PC-9 (cell line): ENCODE measurements at regions not wholly inside any gene's neighbourhood (a gene's known extent, or its start where the extent isn't known, plus 50 kb on each side); places are given as distances from the start of the nearest gene placed in this dataset.

Experiments
- BruUV-seq: library from RNA; stranded (reverse); fragments of 400-500 nt; replicated peaks from 2 replicates; lab custom pipeline; 2021; lab: Mats Ljungman, UMichigan
- CTCF ChIA-PET: fragments of 300-600 bp; sonication (Branson Sonifier 250); formaldehyde crosslinking; loops from one replicate; lab custom pipeline; 2022; ENCODE audit warnings: antibody characterized with exemption; lab: Charles Lee
- POLR2A ChIA-PET: fragments of 300-600 bp; sonication (Branson Sonifier 250); formaldehyde crosslinking; loops from one replicate; lab custom pipeline; 2022; ENCODE audit warnings: antibody characterized with exemption; ENCODE audit not compliant: unreplicated experiment; lab: Charles Lee
- DNase-seq, 2 experiments: peaks; one replicate each; pipeline versions ENCODE4 v3.0.0 to v3.0.0-alpha.2; 2015 to 2022; ENCODE audit warnings: mixed read lengths in 1 of 2
- H2AFZ ChIP-seq: fragments of 200-600 bp; sonication (generic); 2 replicates; pipeline ENCODE4 v1.8.1; 2017; ENCODE audit warnings: antibody characterized with exemption
- H3F3A ChIP-seq: fragments of 200-600 bp; sonication (generic); 2 replicates; pipeline ENCODE4 v1.8.1; 2017; ENCODE audit warnings: antibody characterized with exemption, mild to moderate bottlenecking, low read depth; ENCODE audit not compliant: insufficient read depth
- H3K27ac ChIP-seq: fragments of 200-600 bp; sonication (generic); 2 replicates; pipeline ENCODE4 v1.6.1; 2016; ENCODE audit warnings: mixed run types
- H3K27me3 ChIP-seq: fragments of 200-600 bp; sonication (generic); 2 replicates; pipeline ENCODE4 v1.6.1; 2016; ENCODE audit warnings: low read depth, mixed run types; ENCODE audit not compliant: insufficient read depth
- H3K36me3 ChIP-seq: fragments of 200-600 bp; sonication (generic); 2 replicates; pipeline ENCODE4 v1.6.1; 2016; ENCODE audit warnings: low read depth, mixed run types
- H3K4me1 ChIP-seq: fragments of 200-600 bp; sonication (generic); replicated peaks from 2 replicates; pipeline ENCODE4 v1.6.1; 2016; ENCODE audit warnings: mixed run types; ENCODE audit not compliant: insufficient read depth
- H3K4me2 ChIP-seq: fragments of 200-600 bp; sonication (generic); 2 replicates; pipeline ENCODE4 v1.6.1; 2017; ENCODE audit warnings: mixed run types
- H3K4me3 ChIP-seq: fragments of 200-600 bp; sonication (generic); 2 replicates; pipeline ENCODE4 v1.6.1; 2016; ENCODE audit warnings: mixed run types
- H3K79me2 ChIP-seq: fragments of 200-600 bp; sonication (generic); 2 replicates; pipeline ENCODE4 v1.6.1; 2017; ENCODE audit warnings: low read depth, mixed run types
- H3K9me2 ChIP-seq: fragments of 200-600 bp; sonication (generic); 2 replicates; pipeline ENCODE4 v1.8.1; 2017; ENCODE audit warnings: mild to moderate bottlenecking; ENCODE audit not compliant: insufficient read depth
- H3K9me3 ChIP-seq: fragments of 200-600 bp; sonication (generic); 2 replicates; pipeline ENCODE4 v1.8.1; 2016; ENCODE audit warnings: low read depth; ENCODE audit not compliant: insufficient read depth
- H4K20me1 ChIP-seq: fragments of 200-600 bp; sonication (generic); 2 replicates; pipeline ENCODE4 v1.8.1; 2017; ENCODE audit not compliant: insufficient read depth
- CTCF ChIP-seq: fragments of 200-600 bp; sonication (generic); conservative IDR thresholded peaks from 2 replicates; pipeline ENCODE4 v1.6.1; 2017; ENCODE audit warnings: mixed run types, antibody characterized with exemption, mild to moderate bottlenecking, moderate library complexity
- EZH2 ChIP-seq: fragments of 200-600 bp; sonication (generic); IDR thresholded peaks from 2 replicates; pipeline ENCODE4 v1.8.0; 2017; ENCODE audit warnings: antibody characterized with exemption, low read depth
- intact Hi-C: fragments of 100-400 bp; cut with micrococcal nuclease; formaldehyde crosslinking; loops from one replicate; pipeline ENCODE4 v1.10.0; 2022; ENCODE audit not compliant: unreplicated experiment

GRCh38 chr4:184315675-184316359 lies 98.1 kb upstream of the ENPP6 start:
- Histone ChIP-seq H2AFZ (no peak overlapping the region), H3K9me3 (no peaks in the 10 kb centered on the region)
- POLR2A ChIA-PET: no interaction called here

GRCh38 chr4:184313702-184314659 lies 96.3 kb upstream of the ENPP6 start:
- Histone ChIP-seq H2AFZ (no peak overlapping the region), H3K27me3 (no peaks in the 10 kb centered on the region), H3K4me3 (no peak overlapping the region), H3K36me3 (no peaks in the 10 kb centered on the region), H4K20me1 (no peaks in the 10 kb centered on the region), H3K4me1 (no peaks in the 10 kb centered on the region), H3K4me2 (no peak overlapping the region), H3F3A (no peaks in the 10 kb centered on the region), H3K9me2 (no peaks in the 10 kb centered on the region), H3K79me2 (no peaks in the 10 kb centered on the region), H3K9me3 (no peaks in the 10 kb centered on the region), H3K27ac (no peak overlapping the region)
- intact Hi-C loops: no loop called here
- POLR2A ChIA-PET: interaction anchor here (0.6 kb wide), 1 partner anchor 223 kb away, joined by 3 read pairs; no protein-coding TSS in a partner anchor
- BruUV-seq: no TSS peak
- DNase-seq: no peak
- CTCF ChIA-PET: no interaction called here
- TF ChIP-seq EZH2: no peak
- TF ChIP-seq CTCF: no peak

More at GRCh38 chr4:184315675-184316359, 98.1 kb upstream of the ENPP6 start:
- no peaks in the 10 kb centered on the region for H3F3A ChIP-seq
- intact Hi-C loops: no loop called here
- DNase-seq: no peak
- no peaks in the 10 kb centered on the region for H3K79me2 ChIP-seq
- H3K27me3 ChIP-seq: no peaks in the 10 kb centered on the region
- H3K4me2 ChIP-seq: no peak overlapping the region
- CTCF ChIA-PET: no interaction called here
- no peak overlapping the region for H3K4me3 ChIP-seq
- TF ChIP-seq EZH2: no peak
- TF ChIP-seq CTCF: no peak
- H3K4me1 ChIP-seq: no peaks in the 10 kb centered on the region
- no peaks in the 10 kb centered on the region for H3K9me2 ChIP-seq
- no peaks in the 10 kb centered on the region for H4K20me1 ChIP-seq
- no TSS peak for BruUV-seq
- H3K36me3 ChIP-seq: no peaks in the 10 kb centered on the region
- H3K27ac ChIP-seq: no peak overlapping the region

DNA sequence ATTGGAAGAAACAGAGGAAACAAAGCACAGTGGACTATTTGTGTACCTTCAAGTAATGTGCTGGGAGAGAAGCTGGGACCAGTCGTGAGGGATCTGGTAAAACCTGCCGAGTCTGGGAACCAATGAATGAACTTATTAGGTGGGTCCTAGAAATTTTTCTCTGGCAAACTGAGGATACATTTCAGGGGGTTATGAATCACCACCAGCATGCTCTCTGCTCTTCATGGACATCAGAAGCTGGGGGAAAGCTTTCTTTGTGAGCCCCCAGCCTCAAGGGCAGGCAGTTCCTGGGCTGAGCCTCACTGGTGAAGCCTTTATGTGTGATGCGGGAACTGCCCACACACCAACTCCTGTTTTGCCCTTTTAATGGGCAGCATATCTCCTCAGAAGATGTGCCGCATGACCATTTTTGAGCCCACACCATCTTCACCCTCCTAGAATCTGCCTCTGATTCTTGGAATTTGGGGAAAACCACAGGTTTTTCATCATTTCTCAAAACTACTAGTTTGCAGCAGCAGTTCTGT lies 95.4 kb upstream of the ENPP6 start:
- ChIA-PET POLR2A (no interaction called here), CTCF (no interaction called here)

More for the DNA sequence above, 95.4 kb upstream of the ENPP6 start:
- TF ChIP-seq CTCF (no peak), EZH2 (no peak)
- Histone ChIP-seq H3K36me3 (no peaks in the 10 kb centered on the region), H3K79me2 (no peaks in the 10 kb centered on the region), H3K27ac (no peak overlapping the region), H3K4me1 (no peaks in the 10 kb centered on the region), H3K4me3 (no peak overlapping the region), H3K4me2 (no peak overlapping the region), H3K9me2 (no peaks in the 10 kb centered on the region), H4K20me1 (no peaks in the 10 kb centered on the region), H3F3A (no peaks in the 10 kb centered on the region), H3K27me3 (no peaks in the 10 kb centered on the region), H2AFZ (no peak overlapping the region), H3K9me3 (no peaks in the 10 kb centered on the region)
- DNase-seq: no peak
- no TSS peak for BruUV-seq
- intact Hi-C loops: no loop called here
